HepG2 (cell line): ENCODE measurements at regions not wholly inside any gene's neighbourhood (a gene's known extent, or its start where the extent isn't known, plus 50 kb on each side); places are given as distances from the start of the nearest gene placed in this dataset.

Experiments used
- ARNT ChIP-seq: fragments of 450-650 bp; IDR thresholded peaks from 2 replicates; pipeline ENCODE4 v1.6.1; 2017
- ASH2L ChIP-seq: fragments of 300-600, 200-600 bp; sonication (generic); IDR thresholded peaks from 2 replicates; pipeline ENCODE4 v1.7.0; 2017; ENCODE audit warnings: low read depth, mild to moderate bottlenecking, moderate library complexity, mixed read lengths, low read length; ENCODE audit not compliant: insufficient read length
- TGIF2 ChIP-seq: IDR thresholded peaks from 2 replicates; pipeline ENCODE4 v1.6.1; 2016; ENCODE audit warnings: control low read depth, missing compliant biosample characterization
- ZNF232 ChIP-seq: sonication (generic); formaldehyde crosslinking; IDR thresholded peaks from 2 replicates; pipeline ENCODE4 v1.4.0; 2020; ENCODE audit warnings: missing genetic modification reagents, borderline replicate concordance
- ZSCAN31 ChIP-seq: sonication (generic); formaldehyde crosslinking; IDR thresholded peaks from 2 replicates; pipeline ENCODE4 v1.5.0; 2020; ENCODE audit warnings: low read depth, mild to moderate bottlenecking, missing genetic modification reagents
- TF ChIP-seq, protein P1 (sequence below): sonication (generic); formaldehyde crosslinking; IDR thresholded peaks from 2 replicates; pipeline ENCODE4 v1.4.0; 2020; ENCODE audit warnings: mild to moderate bottlenecking, missing genetic modification reagents, borderline replicate concordance
- TF ChIP-seq, protein P2 (sequence below): sonication (generic); formaldehyde crosslinking; IDR thresholded peaks from 2 replicates; pipeline ENCODE4 v1.5.0; 2020; ENCODE audit warnings: mild to moderate bottlenecking, missing genetic modification reagents, moderate library complexity

DNA sequence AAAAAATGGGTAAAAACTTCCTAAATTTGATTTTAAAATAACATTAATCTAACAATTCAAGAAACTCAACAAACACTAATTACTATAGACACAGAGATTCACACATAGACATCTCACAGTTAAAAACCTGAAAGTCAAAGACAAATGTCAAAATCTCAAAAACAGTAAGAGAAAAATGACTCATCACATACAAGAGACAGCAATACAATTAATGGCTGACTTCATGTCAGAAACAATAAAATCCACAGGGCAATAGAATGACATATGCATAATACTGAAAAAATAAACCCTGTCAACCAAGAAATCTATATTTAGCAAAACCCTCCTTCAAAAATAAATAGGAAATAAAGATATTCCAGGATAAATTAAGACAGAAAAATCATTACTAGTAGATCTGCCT, 200.4 kb downstream of the CEMIP2 start:
- TF ChIP-seq ASH2L = no peak
- no peak for TF ChIP-seq ZSCAN31 (CRISPR knock-in tag)
- TF ChIP-seq TGIF2 (CRISPR knock-in tag) = no peak
- TF ChIP-seq ZNF232 (CRISPR knock-in tag) = no peak
- TF ChIP-seq, protein P1, sequence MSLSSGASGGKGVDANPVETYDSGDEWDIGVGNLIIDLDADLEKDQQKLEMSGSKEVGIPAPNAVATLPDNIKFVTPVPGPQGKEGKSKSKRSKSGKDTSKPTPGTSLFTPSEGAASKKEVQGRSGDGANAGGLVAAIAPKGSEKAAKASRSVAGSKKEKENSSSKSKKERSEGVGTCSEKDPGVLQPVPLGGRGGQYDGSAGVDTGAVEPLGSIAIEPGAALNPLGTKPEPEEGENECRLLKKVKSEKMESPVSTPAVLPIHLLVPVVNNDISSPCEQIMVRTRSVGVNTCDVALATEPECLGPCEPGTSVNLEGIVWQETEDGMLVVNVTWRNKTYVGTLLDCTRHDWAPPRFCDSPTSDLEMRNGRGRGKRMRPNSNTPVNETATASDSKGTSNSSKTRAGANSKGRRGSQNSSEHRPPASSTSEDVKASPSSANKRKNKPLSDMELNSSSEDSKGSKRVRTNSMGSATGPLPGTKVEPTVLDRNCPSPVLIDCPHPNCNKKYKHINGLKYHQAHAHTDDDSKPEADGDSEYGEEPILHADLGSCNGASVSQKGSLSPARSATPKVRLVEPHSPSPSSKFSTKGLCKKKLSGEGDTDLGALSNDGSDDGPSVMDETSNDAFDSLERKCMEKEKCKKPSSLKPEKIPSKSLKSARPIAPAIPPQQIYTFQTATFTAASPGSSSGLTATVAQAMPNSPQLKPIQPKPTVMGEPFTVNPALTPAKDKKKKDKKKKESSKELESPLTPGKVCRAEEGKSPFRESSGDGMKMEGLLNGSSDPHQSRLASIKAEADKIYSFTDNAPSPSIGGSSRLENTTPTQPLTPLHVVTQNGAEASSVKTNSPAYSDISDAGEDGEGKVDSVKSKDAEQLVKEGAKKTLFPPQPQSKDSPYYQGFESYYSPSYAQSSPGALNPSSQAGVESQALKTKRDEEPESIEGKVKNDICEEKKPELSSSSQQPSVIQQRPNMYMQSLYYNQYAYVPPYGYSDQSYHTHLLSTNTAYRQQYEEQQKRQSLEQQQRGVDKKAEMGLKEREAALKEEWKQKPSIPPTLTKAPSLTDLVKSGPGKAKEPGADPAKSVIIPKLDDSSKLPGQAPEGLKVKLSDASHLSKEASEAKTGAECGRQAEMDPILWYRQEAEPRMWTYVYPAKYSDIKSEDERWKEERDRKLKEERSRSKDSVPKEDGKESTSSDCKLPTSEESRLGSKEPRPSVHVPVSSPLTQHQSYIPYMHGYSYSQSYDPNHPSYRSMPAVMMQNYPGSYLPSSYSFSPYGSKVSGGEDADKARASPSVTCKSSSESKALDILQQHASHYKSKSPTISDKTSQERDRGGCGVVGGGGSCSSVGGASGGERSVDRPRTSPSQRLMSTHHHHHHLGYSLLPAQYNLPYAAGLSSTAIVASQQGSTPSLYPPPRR (CRISPR knock-in tag) = no peak
- TF ChIP-seq ARNT = no peak
- TF ChIP-seq, protein P2, sequence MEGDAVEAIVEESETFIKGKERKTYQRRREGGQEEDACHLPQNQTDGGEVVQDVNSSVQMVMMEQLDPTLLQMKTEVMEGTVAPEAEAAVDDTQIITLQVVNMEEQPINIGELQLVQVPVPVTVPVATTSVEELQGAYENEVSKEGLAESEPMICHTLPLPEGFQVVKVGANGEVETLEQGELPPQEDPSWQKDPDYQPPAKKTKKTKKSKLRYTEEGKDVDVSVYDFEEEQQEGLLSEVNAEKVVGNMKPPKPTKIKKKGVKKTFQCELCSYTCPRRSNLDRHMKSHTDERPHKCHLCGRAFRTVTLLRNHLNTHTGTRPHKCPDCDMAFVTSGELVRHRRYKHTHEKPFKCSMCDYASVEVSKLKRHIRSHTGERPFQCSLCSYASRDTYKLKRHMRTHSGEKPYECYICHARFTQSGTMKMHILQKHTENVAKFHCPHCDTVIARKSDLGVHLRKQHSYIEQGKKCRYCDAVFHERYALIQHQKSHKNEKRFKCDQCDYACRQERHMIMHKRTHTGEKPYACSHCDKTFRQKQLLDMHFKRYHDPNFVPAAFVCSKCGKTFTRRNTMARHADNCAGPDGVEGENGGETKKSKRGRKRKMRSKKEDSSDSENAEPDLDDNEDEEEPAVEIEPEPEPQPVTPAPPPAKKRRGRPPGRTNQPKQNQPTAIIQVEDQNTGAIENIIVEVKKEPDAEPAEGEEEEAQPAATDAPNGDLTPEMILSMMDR (CRISPR knock-in tag) = no peak
